ENCODE measurements at regions not wholly inside any gene's neighbourhood (a gene's known extent, or its start where the extent isn't known, plus 50 kb on each side); places are given as distances from the start of the nearest gene placed in this dataset.

GRCh38 chr4:134313591-134313990 is 112.0 kb upstream of the PABPC4L start:
- no peak for DNase-seq

GRCh38 chr4:134309715-134310114 is 108.1 kb upstream of the PABPC4L start:
- DNase-seq: no peak

GRCh38 chr4:134308910-134309309 is 107.3 kb upstream of the PABPC4L start:
- no peak for DNase-seq

GRCh38 chr4:134298313-134298712 is 96.7 kb upstream of the PABPC4L start:
- DNase-seq: no peak

- DNase-seq: no peak
Measured at GRCh38 chr4:134297765-134298164, 96.2 kb upstream of the PABPC4L start.

GRCh38 chr4:134282680-134283079 is 81.1 kb upstream of the PABPC4L start:
- no peak for DNase-seq

- DNase-seq: no peak
Measured at GRCh38 chr4:134278675-134279074, 77.1 kb upstream of the PABPC4L start.

- DNase-seq: no peak
Measured at GRCh38 chr4:134276476-134276875, 74.9 kb upstream of the PABPC4L start.

GRCh38 chr4:134260126-134260525 is 58.5 kb upstream of the PABPC4L start:
- no peak for DNase-seq

Measured in NCI-H510A treated with DMSO at 0.1 percent for 48 hours (cell line).